Trophoblast cell (in vitro differentiated cells and primary cell): ENCODE measurements at regions not wholly inside any gene's neighbourhood (a gene's known extent, or its start where the extent isn't known, plus 50 kb on each side); places are given as distances from the start of the nearest gene placed in this dataset.

Experiments used
- DNase-seq, 2 donors: peaks; one replicate each; pipeline ENCODE4 v3.0.0-alpha.2; 2016
- H2AFZ ChIP-seq: 2 replicates; pipeline ENCODE4 v1.6.1; 2013; ENCODE audit warnings: low read length, moderate library complexity, mild to moderate bottlenecking; ENCODE audit not compliant: insufficient read depth, poor library complexity
- H2AK5ac ChIP-seq: 2 replicates; pipeline ENCODE4 v1.6.1; 2013; ENCODE audit warnings: mild to moderate bottlenecking, low read length
- H2BK120ac ChIP-seq: 2 replicates; pipeline ENCODE4 v1.6.1; 2013; ENCODE audit warnings: low read length, mild to moderate bottlenecking, moderate library complexity; ENCODE audit not compliant: insufficient read depth, poor library complexity
- H2BK12ac ChIP-seq: 2 replicates; pipeline ENCODE4 v1.6.1; 2013; ENCODE audit warnings: mild to moderate bottlenecking, low read length, moderate library complexity
- H2BK5ac ChIP-seq: 2 replicates; pipeline ENCODE4 v1.6.1; 2013; ENCODE audit warnings: low read length, low read depth, moderate library complexity, mild to moderate bottlenecking; ENCODE audit not compliant: poor library complexity
- H3K14ac ChIP-seq: 2 replicates; pipeline ENCODE4 v1.6.1; 2013; ENCODE audit warnings: mild to moderate bottlenecking, low read length
- H3K18ac ChIP-seq: 2 replicates; pipeline ENCODE4 v1.6.1; 2013; ENCODE audit warnings: mild to moderate bottlenecking, low read length
- H3K23ac ChIP-seq: 2 replicates; pipeline ENCODE4 v1.6.1; 2013; ENCODE audit warnings: low read length
- H3K27ac ChIP-seq: 2 replicates; pipeline ENCODE4 v1.5.1; 2013; ENCODE audit warnings: low read depth, mild to moderate bottlenecking, inconsistent platforms, low read length, moderate library complexity
- H3K27me3 ChIP-seq: 2 replicates; pipeline ENCODE4 v1.6.1; 2013; ENCODE audit warnings: inconsistent platforms, mild to moderate bottlenecking, low read length, moderate library complexity; ENCODE audit not compliant: insufficient read depth
- H3K36me3 ChIP-seq, 2 experiments: 1 replicate in 1 of 2; 2 replicates in 1 of 2; pipeline ENCODE4 v1.6.1; 2013; ENCODE audit warnings: low read length in 2 of 2, mild to moderate bottlenecking in 2 of 2, moderate library complexity in 1 of 2; ENCODE audit not compliant: insufficient read depth in 2 of 2, control insufficient read depth in 1 of 2
- H3K4ac ChIP-seq: 2 replicates; pipeline ENCODE4 v1.6.1; 2013; ENCODE audit warnings: low read depth, mild to moderate bottlenecking, low read length, moderate library complexity
- H3K4me1 ChIP-seq, 2 experiments: 1 replicate in 1 of 2; 2 replicates in 1 of 2; pipeline ENCODE4 v1.6.1; 2013; ENCODE audit warnings: low read length in 2 of 2, mild to moderate bottlenecking in 2 of 2, moderate library complexity in 1 of 2; ENCODE audit not compliant: insufficient read depth in 2 of 2, control insufficient read depth in 1 of 2
- H3K4me2 ChIP-seq: 2 replicates; pipeline ENCODE4 v1.6.1; 2013; ENCODE audit warnings: inconsistent platforms, mild to moderate bottlenecking, low read length, moderate library complexity
- H3K4me3 ChIP-seq: 2 replicates; pipeline ENCODE4 v1.5.1; 2013; ENCODE audit warnings: mild to moderate bottlenecking, low read depth, low read length, inconsistent platforms
- H3K79me1 ChIP-seq: one replicate; pipeline ENCODE4 v1.6.1; 2013; ENCODE audit warnings: low read length
- H3K79me2 ChIP-seq: 2 replicates; pipeline ENCODE4 v1.6.1; 2013; ENCODE audit warnings: low read length, mild to moderate bottlenecking; ENCODE audit not compliant: control insufficient read depth, insufficient read depth, poor library complexity
- H3K9ac ChIP-seq: 2 replicates; pipeline ENCODE4 v1.6.1; 2013; ENCODE audit warnings: mild to moderate bottlenecking, low read length
- H3K9me3 ChIP-seq: 2 replicates; pipeline ENCODE4 v1.6.1; 2013; ENCODE audit warnings: low read depth, mild to moderate bottlenecking, control low read depth, inconsistent platforms, low read length; ENCODE audit not compliant: insufficient read depth
- H4K12ac ChIP-seq: 2 replicates; pipeline ENCODE4 v1.6.1; 2013; ENCODE audit warnings: low read depth, mild to moderate bottlenecking, low read length, moderate library complexity
- H4K8ac ChIP-seq: 2 replicates; pipeline ENCODE4 v1.6.1; 2013; ENCODE audit warnings: low read depth, mild to moderate bottlenecking, low read length, moderate library complexity
- H4K91ac ChIP-seq: one replicate; pipeline ENCODE4 v1.6.1; 2013; ENCODE audit warnings: low read depth, mild to moderate bottlenecking, low read length, moderate library complexity
- WGBS: extraction: QIAGEN DNeasy Blood & Tissue Kit; methylation state at CpG from one replicate; pipeline ENCODE4 v1.1.7; 2013; ENCODE audit warnings: missing lambda C conversion rate; ENCODE audit not compliant: insufficient read length, insufficient coverage; ENCODE audit errors: extremely low coverage; 5-methylcytosine and 5-hydroxymethylcytosine counted together

DNA sequence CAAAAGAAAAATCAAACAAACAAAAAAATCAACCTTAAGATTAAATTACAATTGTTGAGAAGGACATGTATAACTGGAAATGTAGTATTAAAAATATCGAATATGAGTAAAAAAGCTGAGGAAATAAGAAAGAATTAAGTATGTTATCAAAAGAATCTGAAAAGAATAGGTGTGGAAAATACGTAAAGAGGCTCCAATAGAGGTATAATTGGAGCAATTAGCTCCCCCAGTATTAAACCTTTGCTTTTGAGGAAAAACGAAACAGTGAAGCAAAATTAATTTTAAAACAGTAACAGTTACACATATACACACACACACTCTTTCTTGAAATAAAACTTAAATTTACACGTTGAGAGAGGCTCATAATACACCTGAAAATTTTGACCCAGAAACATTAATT lies 578.7 kb upstream of the ADAMTS16 start:
- no peaks in the 10 kb centered on the region for H3K4me1 ChIP-seq
- 100% methylated on average over 1 of the region's 4 CpGs for WGBS
- H3K14ac ChIP-seq, result no peak overlapping the region

DNA sequence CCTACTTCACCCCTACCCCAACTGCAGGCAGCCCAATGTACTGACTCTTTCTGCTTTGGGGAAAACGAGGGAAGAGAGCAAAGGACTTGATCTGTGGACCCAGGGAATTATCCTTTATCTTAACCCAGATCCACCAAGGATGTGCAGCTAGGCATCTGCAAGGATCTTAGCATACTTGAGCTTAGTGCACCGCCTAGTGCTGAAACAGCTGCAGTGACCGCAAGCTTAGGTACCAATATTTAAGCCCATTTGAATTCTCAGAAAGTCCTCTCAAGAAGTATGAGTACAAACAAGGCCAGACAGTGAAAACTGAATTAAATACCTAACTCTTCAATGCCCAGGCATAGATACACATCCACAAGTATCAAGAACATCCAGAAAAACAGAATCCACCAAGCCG lies 576.7 kb upstream of the ADAMTS16 start:
- no peak overlapping the region for H2AFZ ChIP-seq
- DNase-seq, result no peak
- no peaks in the 10 kb centered on the region for H3K79me1 ChIP-seq
- H4K12ac ChIP-seq, result no peak overlapping the region
- no peak overlapping the region for H2BK5ac ChIP-seq
- no peaks in the 10 kb centered on the region for H3K9me3 ChIP-seq
- no peak overlapping the region for H3K27ac ChIP-seq
- H2BK120ac ChIP-seq, result no peak overlapping the region
- H3K18ac ChIP-seq, result no peak overlapping the region
- WGBS, result no CpG with 5 or more reads among the region's 4 CpGs
- H3K79me2 ChIP-seq, result no peaks in the 10 kb centered on the region
- H3K4me1 ChIP-seq, result no peaks in the 10 kb centered on the region
- H4K91ac ChIP-seq, result no peak overlapping the region
- H3K23ac ChIP-seq, result no peak overlapping the region
- H2BK12ac ChIP-seq, result no peak overlapping the region
- no peak overlapping the region for H3K4me2 ChIP-seq
- no peak overlapping the region for H3K4me3 ChIP-seq
- no peak overlapping the region for H3K9ac ChIP-seq
- no peak overlapping the region for H4K8ac ChIP-seq
- no peak overlapping the region for H2AK5ac ChIP-seq
- H3K14ac ChIP-seq, result no peak overlapping the region
- H3K4ac ChIP-seq, result no peak overlapping the region
- H3K36me3 ChIP-seq, result no peaks in the 10 kb centered on the region
- H3K27me3 ChIP-seq, result no peaks in the 10 kb centered on the region

More for the DNA sequence above, 578.7 kb upstream of the ADAMTS16 start:
- H3K27me3 ChIP-seq, result no peaks in the 10 kb centered on the region
- no peak overlapping the region for H4K91ac ChIP-seq
- no peak overlapping the region for H3K4ac ChIP-seq
- no peaks in the 10 kb centered on the region for H3K79me2 ChIP-seq
- H2BK5ac ChIP-seq, result no peak overlapping the region
- H3K9ac ChIP-seq, result no peak overlapping the region
- H4K8ac ChIP-seq, result no peak overlapping the region
- no peak overlapping the region for H3K4me2 ChIP-seq
- no peak overlapping the region for H2AK5ac ChIP-seq
- no peak for DNase-seq
- no peak overlapping the region for H2BK12ac ChIP-seq
- H3K18ac ChIP-seq, result no peak overlapping the region
- no peak overlapping the region for H3K27ac ChIP-seq
- no peak overlapping the region for H4K12ac ChIP-seq
- H3K9me3 ChIP-seq, result no peaks in the 10 kb centered on the region
- no peaks in the 10 kb centered on the region for H3K36me3 ChIP-seq
- no peaks in the 10 kb centered on the region for H3K79me1 ChIP-seq
- H3K4me3 ChIP-seq, result no peak overlapping the region
- H3K23ac ChIP-seq, result no peak overlapping the region
- H2AFZ ChIP-seq, result no peak overlapping the region
- H2BK120ac ChIP-seq, result no peak overlapping the region

- Histone ChIP-seq H3K27ac (no peak overlapping the region), H3K79me1 (no peaks in the 10 kb centered on the region), H2BK12ac (no peak overlapping the region), H2AK5ac (no peak overlapping the region), H3K23ac (no peak overlapping the region), H3K4me3 (no peak overlapping the region), H3K18ac (no peak overlapping the region), H4K12ac (no peak overlapping the region), H2AFZ (no peak overlapping the region), H3K4ac (no peak overlapping the region), H3K4me2 (no peak overlapping the region), H3K36me3 (no peaks in the 10 kb centered on the region), H3K79me2 (no peaks in the 10 kb centered on the region), H3K27me3 (no peaks in the 10 kb centered on the region), H3K14ac (no peak overlapping the region), H4K8ac (no peak overlapping the region), H3K9ac (no peak overlapping the region), H3K4me1 (peaks cover 0 to 4% of the 10 kb centered on the region in 2 experiments), H4K91ac (no peak overlapping the region), H2BK120ac (no peak overlapping the region), H3K9me3 (peaks cover 2% of the 10 kb centered on the region), H2BK5ac (no peak overlapping the region)
- DNase-seq, result no peak
- WGBS, result no CpG with 5 or more reads among the region's 5 CpGs
Measured at GRCh38 chr5:4570047-4570995, 569.8 kb upstream of the ADAMTS16 start.

DNA sequence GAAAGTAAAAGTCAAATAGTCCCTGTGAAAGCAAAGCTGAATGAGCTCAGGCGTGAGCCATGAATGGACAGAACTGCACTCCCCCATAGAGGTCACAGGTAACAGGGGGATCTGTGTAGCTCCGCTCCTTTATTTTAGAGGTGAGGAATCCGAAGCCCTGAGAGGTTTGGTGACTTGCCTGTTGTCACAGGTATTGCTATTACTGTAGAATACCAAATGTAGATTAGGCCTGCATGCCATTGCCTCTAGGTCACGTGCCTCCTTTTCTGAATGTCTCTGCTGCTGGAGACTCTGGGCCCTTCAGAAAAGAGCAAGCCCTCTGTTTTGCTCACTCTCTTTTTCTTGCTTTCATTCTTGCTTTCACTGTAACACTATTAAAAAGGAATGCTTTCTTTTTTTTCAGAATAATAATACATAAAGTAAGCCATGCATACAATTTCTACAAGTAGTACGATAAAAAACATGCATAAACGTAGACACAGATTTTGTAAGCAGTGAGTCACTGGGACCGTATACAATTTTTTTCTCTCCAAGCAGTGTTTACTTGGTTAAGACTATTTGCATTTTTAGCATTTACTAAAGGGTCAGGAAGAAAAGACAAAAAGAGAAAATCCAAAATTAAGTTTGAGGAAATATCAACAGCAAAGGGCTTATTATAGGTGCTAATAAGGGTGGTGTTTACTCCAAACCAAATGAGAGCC lies 568.7 kb upstream of the ADAMTS16 start:
- Histone ChIP-seq H3K9me3 (peaks cover 2% of the 10 kb centered on the region), H2BK5ac (no peak overlapping the region), H3K9ac (no peak overlapping the region), H3K4me2 (no peak overlapping the region), H3K18ac (no peak overlapping the region), H4K91ac (no peak overlapping the region), H3K79me1 (no peaks in the 10 kb centered on the region), H3K79me2 (no peaks in the 10 kb centered on the region), H4K8ac (no peak overlapping the region), H3K23ac (no peak overlapping the region), H3K27me3 (no peaks in the 10 kb centered on the region), H2AK5ac (no peak overlapping the region), H3K4me3 (no peak overlapping the region), H3K36me3 (no peaks in the 10 kb centered on the region), H4K12ac (no peak overlapping the region), H3K4ac (no peak overlapping the region), H3K14ac (no peak overlapping the region), H3K27ac (no peak overlapping the region), H2BK12ac (no peak overlapping the region), H2AFZ (no peak overlapping the region), H3K4me1 (peaks cover 0 to 4% of the 10 kb centered on the region in 2 experiments), H2BK120ac (no peak overlapping the region)
- DNase-seq, result no peak
- no CpG with 5 or more reads among the region's 7 CpGs for WGBS
